Ishikawa (cell line): ENCODE measurements at regions not wholly inside any gene's neighbourhood (a gene's known extent, or its start where the extent isn't known, plus 50 kb on each side); places are given as distances from the start of the nearest gene placed in this dataset.

Experiments used
- CEBPB ChIP-seq: IDR thresholded peaks from 2 replicates; pipeline ENCODE4 v1.6.1; 2012
- CREB1 ChIP-seq: IDR thresholded peaks from 2 replicates; pipeline ENCODE4 v1.6.1; 2012; ENCODE audit warnings: low read depth
- EGR1 ChIP-seq: IDR thresholded peaks from 2 replicates; pipeline ENCODE4 v1.6.1; 2012
- EP300 ChIP-seq: IDR thresholded peaks from 2 replicates; pipeline ENCODE4 v1.6.1; 2012; ENCODE audit warnings: borderline replicate concordance
- FOXM1 ChIP-seq: IDR thresholded peaks from 2 replicates; pipeline ENCODE4 v1.6.1; 2012; ENCODE audit warnings: low read depth, borderline replicate concordance
- TAF1 ChIP-seq: IDR thresholded peaks from 2 replicates; pipeline ENCODE4 v1.6.1; 2012; ENCODE audit warnings: low read depth, mild to moderate bottlenecking
- TCF12 ChIP-seq: IDR thresholded peaks from 2 replicates; pipeline ENCODE4 v1.6.1; 2012; ENCODE audit warnings: low read depth
- YY1 ChIP-seq: IDR thresholded peaks from 2 replicates; pipeline ENCODE4 v1.6.1; 2012; ENCODE audit warnings: low read depth
- ZBTB7A ChIP-seq: IDR thresholded peaks from 2 replicates; pipeline ENCODE4 v1.6.1; 2012; ENCODE audit warnings: low read depth
- TF ChIP-seq, protein P1 (sequence below): IDR thresholded peaks from 2 replicates; pipeline ENCODE4 v1.6.1; 2012

DNA sequence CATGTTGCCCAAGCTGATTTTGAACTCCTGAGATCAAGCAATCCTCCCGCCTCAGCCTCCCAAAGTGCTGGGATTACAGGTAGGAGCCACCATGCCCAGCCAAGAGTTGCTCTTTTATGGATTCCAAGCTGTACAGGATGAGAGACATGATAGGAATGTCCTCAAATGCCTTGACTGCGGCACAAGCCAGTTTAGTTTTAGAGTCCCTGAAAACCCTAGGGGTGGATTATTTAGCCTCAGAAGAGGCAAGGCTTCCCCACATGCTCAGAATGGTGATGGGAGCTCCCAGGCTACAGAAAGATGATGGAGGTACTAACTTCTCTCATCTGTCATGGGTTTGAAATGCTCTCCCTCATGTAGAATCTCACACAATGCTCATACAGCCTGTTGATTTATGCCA lies 192.1 kb upstream of the ADRA1D start:
- TF ChIP-seq YY1 (no peak), FOXM1 (no peak), ZBTB7A (no peak), CEBPB (no peak), EP300 (no peak), CREB1 (no peak), TAF1 (no peak), TCF12 (no peak), EGR1 (no peak)
- TF ChIP-seq, protein P1, sequence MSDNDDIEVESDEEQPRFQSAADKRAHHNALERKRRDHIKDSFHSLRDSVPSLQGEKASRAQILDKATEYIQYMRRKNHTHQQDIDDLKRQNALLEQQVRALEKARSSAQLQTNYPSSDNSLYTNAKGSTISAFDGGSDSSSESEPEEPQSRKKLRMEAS: no peak
